ENCODE measurements at regions not wholly inside any gene's neighbourhood (a gene's known extent, or its start where the extent isn't known, plus 50 kb on each side); places are given as distances from the start of the nearest gene placed in this dataset.

- TF ChIP-seq CTCF (IDR thresholded peaks at IDR 0.05; ENCODE audit: insufficient read depth, low read depth, low read length, missing control alignments) = no peak
- H3K4me3 ChIP-seq (ENCODE audit: low read depth, low read length) = no peak overlapping the region
- no peak for DNase-seq (ENCODE audit: low read depth)
These were observed 87.8 kb upstream of the RFLNA start for GRCh38 chr12:124207049-124207448.

GRCh38 chr12:124207617-124208016 is 87.3 kb upstream of the RFLNA start:
- TF ChIP-seq CTCF (IDR thresholded peaks at IDR 0.05; ENCODE audit: insufficient read depth, low read depth, low read length, missing control alignments) = no peak
- no peak for DNase-seq (ENCODE audit: low read depth)
- H3K4me3 ChIP-seq (ENCODE audit: low read depth, low read length) = no peak overlapping the region

- no peak overlapping the region for H3K4me3 ChIP-seq (ENCODE audit: low read depth, low read length)
- no peak for TF ChIP-seq CTCF (IDR thresholded peaks at IDR 0.05; ENCODE audit: insufficient read depth, low read depth, low read length, missing control alignments)
- DNase-seq (ENCODE audit: low read depth) = no peak
These were observed 86.4 kb upstream of the RFLNA start for GRCh38 chr12:124208489-124208888.

- TF ChIP-seq CTCF (IDR thresholded peaks at IDR 0.05; ENCODE audit: insufficient read depth, low read depth, low read length, missing control alignments) = no peak
- DNase-seq (ENCODE audit: low read depth) = no peak
- H3K4me3 ChIP-seq (ENCODE audit: low read depth, low read length) = no peak overlapping the region
These were observed 83.8 kb upstream of the RFLNA start for GRCh38 chr12:124210991-124211577.

GRCh38 chr12:124211753-124212152 is 83.1 kb upstream of the RFLNA start:
- no peak for TF ChIP-seq CTCF (IDR thresholded peaks at IDR 0.05; ENCODE audit: insufficient read depth, low read depth, low read length, missing control alignments)
- H3K4me3 ChIP-seq (ENCODE audit: low read depth, low read length) = no peak overlapping the region
- no peak for DNase-seq (ENCODE audit: low read depth)

GRCh38 chr12:124213666-124214347 is 81.1 kb upstream of the RFLNA start:
- no peak for TF ChIP-seq CTCF (IDR thresholded peaks at IDR 0.05; ENCODE audit: insufficient read depth, low read depth, low read length, missing control alignments)
- DNase-seq (ENCODE audit: low read depth) = no peak
- no peak overlapping the region for H3K4me3 ChIP-seq (ENCODE audit: low read depth, low read length)

GRCh38 chr12:124214574-124214973 is 80.3 kb upstream of the RFLNA start:
- no peak overlapping the region for H3K4me3 ChIP-seq (ENCODE audit: low read depth, low read length)
- TF ChIP-seq CTCF (IDR thresholded peaks at IDR 0.05; ENCODE audit: insufficient read depth, low read depth, low read length, missing control alignments) = no peak
- no peak for DNase-seq (ENCODE audit: low read depth)

All from GM12865 (cell line).